ENCODE measurements at regions not wholly inside any gene's neighbourhood (a gene's known extent, or its start where the extent isn't known, plus 50 kb on each side); places are given as distances from the start of the nearest gene placed in this dataset.

- no peak for TF ChIP-seq ZNF274 (IDR thresholded peaks at IDR 0.05; ENCODE audit: low read depth, low read length)
- TF ChIP-seq YY1 (IDR thresholded peaks at IDR 0.05; ENCODE audit: insufficient read depth, insufficient read length): no peak
- no peak for TF ChIP-seq SUZ12 (IDR thresholded peaks at IDR 0.05; ENCODE audit: extremely low read depth, insufficient read depth, insufficient read length)
Observed at GRCh38 chr4:66160606-66161005, 490.3 kb upstream of the EPHA5 start.

All from NT2/D1 (cell line).